Cardiac fibroblast (primary cell): ENCODE measurements at regions not wholly inside any gene's neighbourhood (a gene's known extent, or its start where the extent isn't known, plus 50 kb on each side); places are given as distances from the start of the nearest gene placed in this dataset.

Source experiments
- DNase-seq, 2 donors: peaks; one replicate each; pipeline versions ENCODE4 v3.0.0 to v3.0.0-alpha.2; 2010; ENCODE audit warnings: low read depth in 2 of 2
- H3K4me3 ChIP-seq, 2 donors: replicated peaks in 1 of 2; 1 replicate in 1 of 2; 2 replicates in 1 of 2; pipeline ENCODE4 v1.5.1; 2011; ENCODE audit warnings: low read depth in 2 of 2, low read length in 2 of 2, mild to moderate bottlenecking in 2 of 2, moderate library complexity in 1 of 2
- CTCF ChIP-seq: IDR thresholded peaks from one replicate; pipeline ENCODE4 v1.5.1; 2011; ENCODE audit warnings: low read depth, mild to moderate bottlenecking, low read length, inconsistent platforms

- H3K4me3 ChIP-seq = no peak overlapping the region
- no peak for TF ChIP-seq CTCF
- DNase-seq = no peak
These were observed 2203.6 kb downstream of the PCDH9 start for GRCh38 chr13:65026505-65026904.

- DNase-seq = no peak
- TF ChIP-seq CTCF = no peak
- H3K4me3 ChIP-seq = no peak overlapping the region
These were observed 2218.8 kb downstream of the PCDH9 start for GRCh38 chr13:65011378-65011777.

- no peak overlapping the region for H3K4me3 ChIP-seq
- TF ChIP-seq CTCF = no peak
- DNase-seq = no peak
These were observed 2232.7 kb downstream of the PCDH9 start for GRCh38 chr13:64997438-64997837.

GRCh38 chr13:64993514-64994164, 2236.5 kb downstream of the PCDH9 start:
- H3K4me3 ChIP-seq = no peak overlapping the region
- DNase-seq = no peak
- no peak for TF ChIP-seq CTCF

GRCh38 chr13:64992314-64992713, 2237.8 kb downstream of the PCDH9 start:
- H3K4me3 ChIP-seq = no peak overlapping the region
- DNase-seq = no peak
- TF ChIP-seq CTCF = no peak

GRCh38 chr13:64985075-64985474, 2245.1 kb downstream of the PCDH9 start:
- no peak for TF ChIP-seq CTCF
- no peak for DNase-seq
- no peak overlapping the region for H3K4me3 ChIP-seq

GRCh38 chr13:64962404-64962803, 2267.7 kb downstream of the PCDH9 start:
- no peak for DNase-seq
- H3K4me3 ChIP-seq = no peak overlapping the region
- no peak for TF ChIP-seq CTCF
